Mesenchymal stem cell (in vitro differentiated cells and primary cell): ENCODE measurements at regions not wholly inside any gene's neighbourhood (a gene's known extent, or its start where the extent isn't known, plus 50 kb on each side); places are given as distances from the start of the nearest gene placed in this dataset. TPM values are rescaled to one million over a fixed set of nuclear protein-coding genes. Genes with fewer than 3 reads are reported as not detected.

Source experiments
- small RNA-seq: library from polyadenylated mRNA; stranded (forward); fragments of <200 nt; extraction: miRNeasy Mini kit (QIAGEN cat#:217004); gene quantifications from one replicate; pipeline ENCODE3, GENCODE V24; 2013; ENCODE audit warnings: low read depth

Small RNA genes in the stretch of these regions (small RNA-seq; reads per million reads assigned to genes)
- gene AL021921.1 = not detected
